Esophagus squamous epithelium (tissue), 4 donors: ENCODE measurements at regions not wholly inside any gene's neighbourhood (a gene's known extent, or its start where the extent isn't known, plus 50 kb on each side); places are given as distances from the start of the nearest gene placed in this dataset.

Source experiments
- POLR2A ChIP-seq, 4 donors: fragments of 450-650 bp; IDR thresholded peaks; one replicate each; pipeline ENCODE4 v1.6.1; 2017; ENCODE audit warnings: antibody characterized with exemption in 4 of 4, mild to moderate bottlenecking in 4 of 4, moderate library complexity in 3 of 4
- TF ChIP-seq, protein P1 (sequence below), 6 experiments: fragments of 450-650 bp in 4 of 6; fragments of 200-600 bp in 2 of 6; sonication (generic) in 2 of 6; IDR thresholded peaks; one replicate each; pipeline ENCODE4 v1.5.1; 2016 to 2019; ENCODE audit warnings: antibody characterized with exemption in 6 of 6, mild to moderate bottlenecking in 4 of 6, moderate library complexity in 4 of 6

DNA sequence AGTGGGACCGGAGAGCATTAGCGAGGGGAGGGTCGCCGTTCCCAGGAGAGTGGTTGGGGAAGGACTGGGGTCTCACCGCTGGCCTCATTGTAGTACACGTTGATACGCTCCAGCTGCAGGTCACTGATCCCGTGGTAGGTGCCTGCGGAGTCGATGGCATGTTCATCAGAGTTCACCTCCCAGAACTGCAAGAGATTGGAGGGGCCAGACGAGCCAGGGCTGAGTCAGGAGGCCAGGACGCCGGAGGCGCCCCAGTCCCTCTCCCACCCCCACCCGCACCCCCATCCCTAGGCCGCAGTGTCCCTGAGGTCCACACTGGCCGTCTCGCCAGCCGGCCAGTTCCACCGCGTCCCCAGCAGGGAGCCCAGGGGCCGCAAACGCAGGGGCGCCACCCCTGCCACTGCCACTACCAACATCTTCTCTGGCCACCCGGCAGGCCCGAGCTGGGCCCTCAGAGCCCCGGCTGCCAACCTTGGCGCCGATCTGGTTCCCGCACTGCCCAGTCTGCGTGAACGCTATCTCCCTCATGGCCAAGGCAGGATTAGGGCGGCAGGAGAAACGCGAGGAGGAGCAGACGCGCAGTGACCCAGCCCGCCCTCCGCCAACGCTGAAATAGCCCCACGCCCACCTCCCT lies 144.2 kb downstream of the ALG10 start:
- TF ChIP-seq, protein P1, sequence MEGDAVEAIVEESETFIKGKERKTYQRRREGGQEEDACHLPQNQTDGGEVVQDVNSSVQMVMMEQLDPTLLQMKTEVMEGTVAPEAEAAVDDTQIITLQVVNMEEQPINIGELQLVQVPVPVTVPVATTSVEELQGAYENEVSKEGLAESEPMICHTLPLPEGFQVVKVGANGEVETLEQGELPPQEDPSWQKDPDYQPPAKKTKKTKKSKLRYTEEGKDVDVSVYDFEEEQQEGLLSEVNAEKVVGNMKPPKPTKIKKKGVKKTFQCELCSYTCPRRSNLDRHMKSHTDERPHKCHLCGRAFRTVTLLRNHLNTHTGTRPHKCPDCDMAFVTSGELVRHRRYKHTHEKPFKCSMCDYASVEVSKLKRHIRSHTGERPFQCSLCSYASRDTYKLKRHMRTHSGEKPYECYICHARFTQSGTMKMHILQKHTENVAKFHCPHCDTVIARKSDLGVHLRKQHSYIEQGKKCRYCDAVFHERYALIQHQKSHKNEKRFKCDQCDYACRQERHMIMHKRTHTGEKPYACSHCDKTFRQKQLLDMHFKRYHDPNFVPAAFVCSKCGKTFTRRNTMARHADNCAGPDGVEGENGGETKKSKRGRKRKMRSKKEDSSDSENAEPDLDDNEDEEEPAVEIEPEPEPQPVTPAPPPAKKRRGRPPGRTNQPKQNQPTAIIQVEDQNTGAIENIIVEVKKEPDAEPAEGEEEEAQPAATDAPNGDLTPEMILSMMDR (IDR thresholded peaks at IDR 0.05): no peak
- TF ChIP-seq POLR2A (IDR thresholded peaks at IDR 0.05): no peak
